DOHH2 (cell line): ENCODE measurements at regions not wholly inside any gene's neighbourhood (a gene's known extent, or its start where the extent isn't known, plus 50 kb on each side); places are given as distances from the start of the nearest gene placed in this dataset.

Experiments used
- H3F3A ChIP-seq: fragments of 200-600 bp; sonication (generic), shearing (Covaris generic); 2 replicates; pipeline ENCODE4 v1.6.0; 2016; ENCODE audit warnings: antibody characterized with exemption, mild to moderate bottlenecking; ENCODE audit not compliant: control insufficient read depth, insufficient read depth
- H3K27ac ChIP-seq: fragments of 200-600 bp; sonication (generic); 2 replicates; pipeline ENCODE4 v1.5.1; 2014; ENCODE audit warnings: low read depth, mild to moderate bottlenecking, low read length, moderate library complexity
- H3K27me3 ChIP-seq: fragments of 200-600 bp; sonication (generic); 2 replicates; pipeline ENCODE4 v1.6.1; 2014; ENCODE audit warnings: mild to moderate bottlenecking, low read length, mixed read lengths; ENCODE audit not compliant: control insufficient read depth
- H3K36me3 ChIP-seq: fragments of 200-600 bp; sonication (generic); 2 replicates; pipeline ENCODE4 v1.6.1; 2014; ENCODE audit warnings: mild to moderate bottlenecking, low read length, moderate library complexity, mixed read lengths; ENCODE audit not compliant: control insufficient read depth
- H3K4me1 ChIP-seq: fragments of 200-600 bp; sonication (generic); 2 replicates; pipeline ENCODE4 v1.6.1; 2014; ENCODE audit warnings: mild to moderate bottlenecking, low read length, mixed read lengths; ENCODE audit not compliant: control insufficient read depth
- H3K4me2 ChIP-seq: fragments of 200-600 bp; sonication (generic); 2 replicates; pipeline ENCODE4 v1.6.0; 2014; ENCODE audit warnings: mild to moderate bottlenecking, low read length, moderate library complexity
- H3K4me3 ChIP-seq: fragments of 200-600 bp; sonication (generic); 2 replicates; pipeline ENCODE4 v1.5.1; 2014; ENCODE audit warnings: mild to moderate bottlenecking, low read length, mixed read lengths
- H3K79me2 ChIP-seq: fragments of 200-600 bp; sonication (generic); 2 replicates; pipeline ENCODE4 v1.6.1; 2014; ENCODE audit warnings: mild to moderate bottlenecking, low read length, mixed read lengths; ENCODE audit not compliant: control insufficient read depth
- H3K9me2 ChIP-seq: fragments of 200-600 bp; sonication (generic); replicated peaks from 2 replicates; pipeline ENCODE4 v1.6.1; 2014; ENCODE audit warnings: mild to moderate bottlenecking, low read length, mixed read lengths; ENCODE audit not compliant: control insufficient read depth
- H3K9me3 ChIP-seq: fragments of 200-600 bp; sonication (generic); 2 replicates; pipeline ENCODE4 v1.6.1; 2014; ENCODE audit warnings: antibody characterized with exemption, low read length, mixed read lengths; ENCODE audit not compliant: control insufficient read depth, insufficient read depth
- H4K20me1 ChIP-seq: fragments of 200-600 bp; sonication (generic); 2 replicates; pipeline ENCODE4 v1.6.0; 2014; ENCODE audit warnings: low read depth, mild to moderate bottlenecking, antibody characterized with exemption, low read length, moderate library complexity; ENCODE audit not compliant: control insufficient read depth, insufficient read depth
- EZH2phosphoT487 ChIP-seq: fragments of 200-600 bp; sonication (generic); IDR thresholded peaks from 2 replicates; pipeline ENCODE4 v1.6.1; 2017; ENCODE audit warnings: borderline replicate concordance, mild to moderate bottlenecking, antibody characterized with exemption, low read length, moderate library complexity, mixed read lengths
- TF ChIP-seq, protein P1 (sequence below): fragments of 200-600 bp; sonication (generic); IDR thresholded peaks from one replicate; pipeline ENCODE4 v1.5.1; 2014; ENCODE audit warnings: antibody characterized with exemption, mild to moderate bottlenecking, low read depth, low read length; ENCODE audit not compliant: poor library complexity, severe bottlenecking

DNA sequence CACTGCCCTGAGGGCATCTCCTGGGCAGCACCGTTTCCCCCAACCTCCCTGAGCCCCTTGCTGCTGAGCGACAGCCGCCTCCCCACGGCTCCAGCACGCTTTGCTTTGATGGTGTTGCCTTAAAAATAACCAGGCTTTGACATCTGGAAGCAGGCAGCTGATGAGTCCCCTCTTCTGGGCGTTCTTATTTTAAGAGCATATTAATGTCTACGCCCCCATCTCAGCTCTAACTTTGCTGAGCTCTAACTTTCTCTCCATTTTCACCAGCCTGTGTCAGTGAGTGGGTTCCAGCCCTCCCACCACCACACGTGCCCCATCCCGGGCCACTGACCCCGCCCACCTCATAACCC, 70.2 kb downstream of the ADRA2C start:
- H3K4me2 ChIP-seq, result no peak overlapping the region
- no peak overlapping the region for H3K4me3 ChIP-seq
- H3K79me2 ChIP-seq, result no peaks in the 10 kb centered on the region
- H3K4me1 ChIP-seq, result no peaks in the 10 kb centered on the region
- H3F3A ChIP-seq, result no peaks in the 10 kb centered on the region
- H3K27ac ChIP-seq, result no peak overlapping the region
- no peaks in the 10 kb centered on the region for H3K9me3 ChIP-seq
- TF ChIP-seq, protein P1, sequence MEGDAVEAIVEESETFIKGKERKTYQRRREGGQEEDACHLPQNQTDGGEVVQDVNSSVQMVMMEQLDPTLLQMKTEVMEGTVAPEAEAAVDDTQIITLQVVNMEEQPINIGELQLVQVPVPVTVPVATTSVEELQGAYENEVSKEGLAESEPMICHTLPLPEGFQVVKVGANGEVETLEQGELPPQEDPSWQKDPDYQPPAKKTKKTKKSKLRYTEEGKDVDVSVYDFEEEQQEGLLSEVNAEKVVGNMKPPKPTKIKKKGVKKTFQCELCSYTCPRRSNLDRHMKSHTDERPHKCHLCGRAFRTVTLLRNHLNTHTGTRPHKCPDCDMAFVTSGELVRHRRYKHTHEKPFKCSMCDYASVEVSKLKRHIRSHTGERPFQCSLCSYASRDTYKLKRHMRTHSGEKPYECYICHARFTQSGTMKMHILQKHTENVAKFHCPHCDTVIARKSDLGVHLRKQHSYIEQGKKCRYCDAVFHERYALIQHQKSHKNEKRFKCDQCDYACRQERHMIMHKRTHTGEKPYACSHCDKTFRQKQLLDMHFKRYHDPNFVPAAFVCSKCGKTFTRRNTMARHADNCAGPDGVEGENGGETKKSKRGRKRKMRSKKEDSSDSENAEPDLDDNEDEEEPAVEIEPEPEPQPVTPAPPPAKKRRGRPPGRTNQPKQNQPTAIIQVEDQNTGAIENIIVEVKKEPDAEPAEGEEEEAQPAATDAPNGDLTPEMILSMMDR, result no peak
- TF ChIP-seq EZH2phosphoT487, result no peak
- H4K20me1 ChIP-seq, result no peaks in the 10 kb centered on the region
- no peaks in the 10 kb centered on the region for H3K9me2 ChIP-seq
- no peaks in the 10 kb centered on the region for H3K27me3 ChIP-seq
- no peaks in the 10 kb centered on the region for H3K36me3 ChIP-seq

DNA sequence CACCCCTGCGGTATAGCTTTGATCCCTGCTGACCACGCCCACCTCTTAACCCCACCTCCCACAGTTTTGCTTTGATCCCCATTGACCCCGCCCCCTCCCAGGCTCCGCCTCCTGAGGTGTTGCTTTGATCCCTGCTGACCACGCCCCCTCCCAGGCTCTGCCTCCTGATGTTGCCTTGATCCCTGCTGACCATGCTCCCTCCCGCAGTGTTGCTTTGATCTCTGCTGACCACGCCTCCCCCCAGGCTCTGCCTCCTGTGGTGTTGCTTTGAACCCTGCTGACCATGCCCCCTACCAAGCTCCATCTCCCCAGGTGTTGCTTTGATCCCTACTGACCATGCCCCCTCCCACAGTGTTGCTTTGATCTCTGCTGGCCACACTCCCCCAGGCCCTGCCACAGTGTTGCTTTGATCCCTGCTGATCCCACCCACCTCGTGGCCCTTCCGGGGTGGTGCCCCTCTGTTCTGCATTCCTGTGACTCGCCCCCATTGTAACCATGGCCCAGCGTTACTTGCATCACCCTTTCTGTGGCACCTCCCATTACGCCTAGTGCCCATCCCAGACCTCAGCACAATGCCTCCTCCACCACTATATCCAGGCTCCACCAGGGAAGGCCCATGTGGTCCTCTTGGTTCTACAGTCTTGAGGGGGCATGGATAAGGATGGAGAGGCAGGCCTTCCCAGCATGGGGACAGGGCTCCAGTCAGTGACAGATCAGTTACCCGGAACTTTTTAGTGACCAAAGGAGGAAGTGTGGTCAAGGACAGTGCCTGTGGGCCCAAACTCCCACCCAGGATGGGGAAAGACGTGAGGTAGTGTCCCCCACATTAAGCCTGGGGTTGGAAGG, 70.8 kb downstream of the ADRA2C start:
- H3K4me2 ChIP-seq, result no peak overlapping the region
- no peaks in the 10 kb centered on the region for H3K27me3 ChIP-seq

DNA sequence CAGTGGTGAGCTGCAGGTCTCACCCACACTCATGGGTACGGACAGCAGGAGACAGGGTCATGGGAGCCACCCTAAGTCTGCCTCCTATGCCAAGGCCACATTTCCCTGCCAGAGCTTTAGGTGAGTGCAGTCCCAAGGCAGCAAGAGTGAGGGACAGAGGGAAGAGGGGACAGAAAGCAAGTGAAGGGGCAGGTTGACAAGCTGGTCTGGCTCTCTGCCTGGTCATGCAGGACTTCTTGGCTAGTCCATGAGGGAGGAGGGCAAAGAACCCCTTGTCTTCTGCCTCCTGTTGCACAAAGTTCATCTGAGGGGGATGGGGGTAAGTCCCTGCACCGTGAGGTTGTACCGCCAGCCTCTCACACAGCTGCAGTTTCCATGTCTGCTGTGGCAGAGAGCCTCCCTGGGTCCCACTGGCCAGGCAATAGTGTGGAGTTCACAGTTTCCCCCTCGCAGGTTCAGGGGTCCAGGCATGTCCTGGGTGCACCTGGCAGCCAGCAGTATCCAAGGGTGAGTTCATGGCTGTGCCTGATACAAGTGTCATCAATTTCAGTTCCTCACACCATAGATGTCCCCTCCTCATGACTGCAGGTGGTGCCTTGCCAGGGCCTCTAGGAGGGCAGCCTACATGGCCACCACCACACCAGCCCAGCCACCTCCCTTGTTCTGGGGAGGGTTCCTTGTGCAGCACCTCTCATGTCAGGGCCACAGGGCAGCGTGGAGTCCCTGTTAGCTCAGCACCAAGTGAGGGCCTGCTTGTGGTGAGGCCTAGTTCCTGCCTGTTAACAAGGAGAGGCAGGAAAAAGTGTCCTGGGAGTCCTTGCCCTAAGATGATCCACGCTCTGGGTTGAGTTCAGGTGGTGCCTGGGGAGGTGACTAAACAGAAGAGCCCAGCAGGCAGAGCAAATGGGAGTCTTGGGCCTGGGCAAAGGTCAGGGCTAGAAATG, 72.5 kb downstream of the ADRA2C start:
- no peaks in the 10 kb centered on the region for H3K36me3 ChIP-seq
- H3K9me2 ChIP-seq, result no peaks in the 10 kb centered on the region
- H3K4me2 ChIP-seq, result no peak overlapping the region
- H4K20me1 ChIP-seq, result no peaks in the 10 kb centered on the region
- no peaks in the 10 kb centered on the region for H3K4me1 ChIP-seq
- no peaks in the 10 kb centered on the region for H3K79me2 ChIP-seq
- H3K4me3 ChIP-seq, result no peak overlapping the region
- no peak overlapping the region for H3K27ac ChIP-seq
- no peaks in the 10 kb centered on the region for H3F3A ChIP-seq
- H3K9me3 ChIP-seq, result no peaks in the 10 kb centered on the region
- TF ChIP-seq, protein P1, result no peak
- TF ChIP-seq EZH2phosphoT487, result no peak
- peaks cover 9% of the 10 kb centered on the region for H3K27me3 ChIP-seq

More for the DNA sequence above, 70.8 kb downstream of the ADRA2C start:
- no peak overlapping the region for H3K4me3 ChIP-seq
- no peaks in the 10 kb centered on the region for H3K4me1 ChIP-seq
- no peaks in the 10 kb centered on the region for H3K9me2 ChIP-seq
- H4K20me1 ChIP-seq, result no peaks in the 10 kb centered on the region
- no peak overlapping the region for H3K27ac ChIP-seq
- no peaks in the 10 kb centered on the region for H3K9me3 ChIP-seq
- H3K36me3 ChIP-seq, result no peaks in the 10 kb centered on the region
- TF ChIP-seq, protein P1, result no peak
- no peak for TF ChIP-seq EZH2phosphoT487
- no peaks in the 10 kb centered on the region for H3F3A ChIP-seq
- H3K79me2 ChIP-seq, result no peaks in the 10 kb centered on the region
